ENCODE measurements at regions not wholly inside any gene's neighbourhood (a gene's known extent, or its start where the extent isn't known, plus 50 kb on each side); places are given as distances from the start of the nearest gene placed in this dataset.

- no peak overlapping the region for H3K4me3 Mint-ChIP-seq (ENCODE audit: unreplicated experiment)
- peaks cover 16% of the 10 kb centered on the region; the same call in 1 of the 2 replicates for H3K9me3 ChIP-seq
- H3K36me3 Mint-ChIP-seq (ENCODE audit: insufficient read depth, unreplicated experiment): no peaks in the 10 kb centered on the region
- no peaks in the 10 kb centered on the region for H3K4me1 ChIP-seq
- H3K36me3 ChIP-seq (ENCODE audit: control insufficient read depth, insufficient read depth, low read length): no peaks in the 10 kb centered on the region
- H3K27me3 ChIP-seq (replicated peaks; ENCODE audit: control insufficient read depth, insufficient read depth, low read length): no peaks in the 10 kb centered on the region
- intact Hi-C loops (cut with micrococcal nuclease; ENCODE audit: unreplicated experiment): no loop called here
- no peak for DNase-seq
- no peak for TF ChIP-seq CTCF (IDR thresholded peaks at IDR 0.05; ENCODE audit: insufficient read depth in 1 of 2, low read depth in 1 of 2, low read length in 1 of 2, severe bottlenecking in 1 of 2, unreplicated experiment in 1 of 2)
- no peaks in the 10 kb centered on the region for H3K4me1 Mint-ChIP-seq (ENCODE audit: low read depth, unreplicated experiment)
- POLR2A ChIA-PET: no interaction called here
- no peak overlapping the region for H3K4me3 ChIP-seq (ENCODE audit: low read depth, low read length)
- BruUV-seq (replicated peaks): no TSS peak
- H3K9me3 Mint-ChIP-seq (ENCODE audit: unreplicated experiment): peaks cover 47% of the 10 kb centered on the region
- no peaks in the 10 kb centered on the region for H3K27me3 Mint-ChIP-seq (ENCODE audit: insufficient read depth, unreplicated experiment)
- H3K27ac Mint-ChIP-seq (ENCODE audit: unreplicated experiment): no peak overlapping the region
- CTCF ChIA-PET: interaction anchor here (0.7 kb wide), 1 partner anchor 83 kb away, joined by 3 read pairs; no protein-coding TSS in a partner anchor
These were observed 156.6 kb downstream of the SYT10 start for GRCh38 chr12:33283054-33283453.

- Histone ChIP-seq H3K4me3 (ENCODE audit: low read depth, low read length) (no peak overlapping the region), H3K9me3 (peaks cover 22% of the 10 kb centered on the region), H3K4me1 (peaks cover 8% of the 10 kb centered on the region; the same call in 1 of the 2 replicates), H3K36me3 (ENCODE audit: control insufficient read depth, insufficient read depth, low read length) (no peaks in the 10 kb centered on the region), H3K27me3 (replicated peaks; ENCODE audit: control insufficient read depth, insufficient read depth, low read length) (no peaks in the 10 kb centered on the region)
- intact Hi-C loops (cut with micrococcal nuclease; ENCODE audit: unreplicated experiment): no loop called here
- peaks cover 62% of the 10 kb centered on the region for H3K9me3 Mint-ChIP-seq (ENCODE audit: unreplicated experiment)
- ChIA-PET CTCF (no interaction called here), POLR2A (no interaction called here)
- H3K4me3 Mint-ChIP-seq (ENCODE audit: unreplicated experiment): no peak overlapping the region
- no peak overlapping the region for H3K27ac Mint-ChIP-seq (ENCODE audit: unreplicated experiment)
- no peaks in the 10 kb centered on the region for H3K27me3 Mint-ChIP-seq (ENCODE audit: insufficient read depth, unreplicated experiment)
- no peak for DNase-seq
- peaks cover 7% of the 10 kb centered on the region for H3K4me1 Mint-ChIP-seq (ENCODE audit: low read depth, unreplicated experiment)
- peaks cover 7% of the 10 kb centered on the region for H3K36me3 Mint-ChIP-seq (ENCODE audit: insufficient read depth, unreplicated experiment)
- BruUV-seq (replicated peaks): no TSS peak
- no peak for TF ChIP-seq CTCF (IDR thresholded peaks at IDR 0.05; ENCODE audit: insufficient read depth in 1 of 2, low read depth in 1 of 2, low read length in 1 of 2, severe bottlenecking in 1 of 2, unreplicated experiment in 1 of 2)
These were observed 162.2 kb downstream of the SYT10 start for GRCh38 chr12:33277376-33277775.

- TF ChIP-seq CTCF (IDR thresholded peaks at IDR 0.05; ENCODE audit: insufficient read depth in 1 of 2, low read depth in 1 of 2, low read length in 1 of 2, severe bottlenecking in 1 of 2, unreplicated experiment in 1 of 2): no peak
These were observed 172.0 kb downstream of the SYT10 start for GRCh38 chr12:33267641-33268040.

More at GRCh38 chr12:33267641-33268040, 172.0 kb downstream of the SYT10 start:
- Mint-ChIP-seq H3K4me3 (ENCODE audit: unreplicated experiment) (no peak overlapping the region), H3K27me3 (ENCODE audit: insufficient read depth, unreplicated experiment) (no peaks in the 10 kb centered on the region), H3K27ac (ENCODE audit: unreplicated experiment) (peak overlapping the region; percentile 29), H3K9me3 (ENCODE audit: unreplicated experiment) (peaks cover 21% of the 10 kb centered on the region), H3K36me3 (ENCODE audit: insufficient read depth, unreplicated experiment) (no peaks in the 10 kb centered on the region), H3K4me1 (ENCODE audit: low read depth, unreplicated experiment) (peaks cover 27% of the 10 kb centered on the region)
- CTCF ChIA-PET: interaction anchor here (0.6 kb wide), 1 partner anchor 628 kb away, joined by 3 read pairs; no protein-coding TSS in a partner anchor
- intact Hi-C loops (cut with micrococcal nuclease; ENCODE audit: unreplicated experiment): loop anchor here (1.0 to 5.0 kb wide), 2 partner anchors 20 to 510 kb away; partner anchors contain the start of gene YARS2
- Histone ChIP-seq H3K36me3 (ENCODE audit: control insufficient read depth, insufficient read depth, low read length) (no peaks in the 10 kb centered on the region), H3K27me3 (replicated peaks; ENCODE audit: control insufficient read depth, insufficient read depth, low read length) (no peaks in the 10 kb centered on the region), H3K9me3 (no peaks in the 10 kb centered on the region; the same call in 1 of the 2 replicates), H3K4me3 (ENCODE audit: low read depth, low read length) (no peak overlapping the region), H3K4me1 (peaks cover 18% of the 10 kb centered on the region)
- POLR2A ChIA-PET: interaction anchor here (0.5 kb wide), 1 partner anchor 509 kb away, joined by 6 read pairs; no protein-coding TSS in a partner anchor
- DNase-seq: peak; percentile 47 to 58
- BruUV-seq (replicated peaks): no TSS peak
